Trophoblast cell (in vitro differentiated cells and primary cell): ENCODE measurements at regions not wholly inside any gene's neighbourhood (a gene's known extent, or its start where the extent isn't known, plus 50 kb on each side); places are given as distances from the start of the nearest gene placed in this dataset.
A peak's percentile ranks its signal among the peaks of the same experiment; 100 is the strongest.
"Not testable (repeated sequence)": the region's sequence is repeated elsewhere in the genome, so short reads cannot be mapped to it uniquely, and the experiment has no call there.

ENCODE experiments used
- DNase-seq, 2 donors: peaks; one replicate each; pipeline ENCODE4 v3.0.0-alpha.2; 2016
- H2AFZ ChIP-seq: 2 replicates; pipeline ENCODE4 v1.6.1; 2013; ENCODE audit warnings: low read length, moderate library complexity, mild to moderate bottlenecking; ENCODE audit not compliant: insufficient read depth, poor library complexity
- H2AK5ac ChIP-seq: 2 replicates; pipeline ENCODE4 v1.6.1; 2013; ENCODE audit warnings: mild to moderate bottlenecking, low read length
- H2BK120ac ChIP-seq: 2 replicates; pipeline ENCODE4 v1.6.1; 2013; ENCODE audit warnings: low read length, mild to moderate bottlenecking, moderate library complexity; ENCODE audit not compliant: insufficient read depth, poor library complexity
- H2BK12ac ChIP-seq: 2 replicates; pipeline ENCODE4 v1.6.1; 2013; ENCODE audit warnings: mild to moderate bottlenecking, low read length, moderate library complexity
- H2BK5ac ChIP-seq: 2 replicates; pipeline ENCODE4 v1.6.1; 2013; ENCODE audit warnings: low read length, low read depth, moderate library complexity, mild to moderate bottlenecking; ENCODE audit not compliant: poor library complexity
- H3K14ac ChIP-seq: 2 replicates; pipeline ENCODE4 v1.6.1; 2013; ENCODE audit warnings: mild to moderate bottlenecking, low read length
- H3K18ac ChIP-seq: 2 replicates; pipeline ENCODE4 v1.6.1; 2013; ENCODE audit warnings: mild to moderate bottlenecking, low read length
- H3K23ac ChIP-seq: 2 replicates; pipeline ENCODE4 v1.6.1; 2013; ENCODE audit warnings: low read length
- H3K27ac ChIP-seq: 2 replicates; pipeline ENCODE4 v1.5.1; 2013; ENCODE audit warnings: low read depth, mild to moderate bottlenecking, inconsistent platforms, low read length, moderate library complexity
- H3K27me3 ChIP-seq: 2 replicates; pipeline ENCODE4 v1.6.1; 2013; ENCODE audit warnings: inconsistent platforms, mild to moderate bottlenecking, low read length, moderate library complexity; ENCODE audit not compliant: insufficient read depth
- H3K36me3 ChIP-seq, 2 experiments: 1 replicate in 1 of 2; 2 replicates in 1 of 2; pipeline ENCODE4 v1.6.1; 2013; ENCODE audit warnings: low read length in 2 of 2, mild to moderate bottlenecking in 2 of 2, moderate library complexity in 1 of 2; ENCODE audit not compliant: insufficient read depth in 2 of 2, control insufficient read depth in 1 of 2
- H3K4ac ChIP-seq: 2 replicates; pipeline ENCODE4 v1.6.1; 2013; ENCODE audit warnings: low read depth, mild to moderate bottlenecking, low read length, moderate library complexity
- H3K4me1 ChIP-seq, 2 experiments: 1 replicate in 1 of 2; 2 replicates in 1 of 2; pipeline ENCODE4 v1.6.1; 2013; ENCODE audit warnings: low read length in 2 of 2, mild to moderate bottlenecking in 2 of 2, moderate library complexity in 1 of 2; ENCODE audit not compliant: insufficient read depth in 2 of 2, control insufficient read depth in 1 of 2
- H3K4me2 ChIP-seq: 2 replicates; pipeline ENCODE4 v1.6.1; 2013; ENCODE audit warnings: inconsistent platforms, mild to moderate bottlenecking, low read length, moderate library complexity
- H3K4me3 ChIP-seq: 2 replicates; pipeline ENCODE4 v1.5.1; 2013; ENCODE audit warnings: mild to moderate bottlenecking, low read depth, low read length, inconsistent platforms
- H3K79me1 ChIP-seq: one replicate; pipeline ENCODE4 v1.6.1; 2013; ENCODE audit warnings: low read length
- H3K79me2 ChIP-seq: 2 replicates; pipeline ENCODE4 v1.6.1; 2013; ENCODE audit warnings: low read length, mild to moderate bottlenecking; ENCODE audit not compliant: control insufficient read depth, insufficient read depth, poor library complexity
- H3K9ac ChIP-seq: 2 replicates; pipeline ENCODE4 v1.6.1; 2013; ENCODE audit warnings: mild to moderate bottlenecking, low read length
- H3K9me3 ChIP-seq: 2 replicates; pipeline ENCODE4 v1.6.1; 2013; ENCODE audit warnings: low read depth, mild to moderate bottlenecking, control low read depth, inconsistent platforms, low read length; ENCODE audit not compliant: insufficient read depth
- H4K12ac ChIP-seq: 2 replicates; pipeline ENCODE4 v1.6.1; 2013; ENCODE audit warnings: low read depth, mild to moderate bottlenecking, low read length, moderate library complexity
- H4K8ac ChIP-seq: 2 replicates; pipeline ENCODE4 v1.6.1; 2013; ENCODE audit warnings: low read depth, mild to moderate bottlenecking, low read length, moderate library complexity
- H4K91ac ChIP-seq: one replicate; pipeline ENCODE4 v1.6.1; 2013; ENCODE audit warnings: low read depth, mild to moderate bottlenecking, low read length, moderate library complexity
- WGBS: extraction: QIAGEN DNeasy Blood & Tissue Kit; methylation state at CpG from one replicate; pipeline ENCODE4 v1.1.7; 2013; ENCODE audit warnings: missing lambda C conversion rate; ENCODE audit not compliant: insufficient read length, insufficient coverage; ENCODE audit errors: extremely low coverage; 5-methylcytosine and 5-hydroxymethylcytosine counted together

GRCh38 chr20:41699673-41700072, 81.5 kb upstream of the CHD6 start:
- H3K23ac ChIP-seq, H3K79me2 ChIP-seq, H3K4me3 ChIP-seq, H3K14ac ChIP-seq, H3K4me2 ChIP-seq, DNase-seq, H3K27me3 ChIP-seq, H4K12ac ChIP-seq, H3K36me3 ChIP-seq, H4K8ac ChIP-seq, H3K18ac ChIP-seq, H3K4ac ChIP-seq, H3K27ac ChIP-seq, H4K91ac ChIP-seq, H3K79me1 ChIP-seq, H2BK5ac ChIP-seq, H3K9me3 ChIP-seq, H2BK120ac ChIP-seq, H3K4me1 ChIP-seq, H2AFZ ChIP-seq, H2BK12ac ChIP-seq, H3K9ac ChIP-seq, H2AK5ac ChIP-seq: not testable (repeated sequence)
- no CpG with 5 or more reads among the region's 3 CpGs for WGBS

DNA sequence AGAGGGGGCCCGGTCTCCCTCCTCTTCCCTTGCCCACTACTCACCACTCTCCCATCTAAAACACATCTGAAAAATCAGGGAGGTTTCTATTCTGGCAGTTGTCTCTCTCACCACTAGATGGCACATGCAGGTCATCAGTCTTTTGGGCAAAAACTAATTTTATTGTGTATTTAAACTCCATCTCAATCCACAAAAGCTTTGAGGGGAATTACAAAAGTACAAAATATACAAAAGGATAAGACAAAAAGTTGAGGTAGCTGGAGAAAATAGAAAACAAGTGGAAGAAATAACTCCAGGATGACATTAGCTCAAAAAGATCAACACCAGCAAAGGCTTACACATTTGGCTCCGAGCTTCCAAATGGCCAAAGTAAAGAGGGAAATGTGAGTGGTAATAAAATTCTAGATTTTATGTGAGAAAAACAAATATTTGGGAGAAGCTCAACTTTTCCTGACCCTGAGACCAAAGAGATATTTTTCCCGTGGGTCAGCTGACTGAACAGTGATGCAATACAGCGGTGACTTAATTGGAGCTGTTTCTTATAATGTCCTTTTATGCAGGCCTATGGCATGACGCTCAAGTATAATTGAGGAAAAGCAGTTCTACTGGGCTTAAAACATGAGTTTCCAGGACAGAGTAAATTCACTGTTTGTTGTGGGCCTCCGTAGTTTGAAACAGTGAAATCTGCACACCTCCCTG, 79.8 kb upstream of the CHD6 start:
- H2AK5ac ChIP-seq: no peak overlapping the region
- WGBS: no CpG with 5 or more reads among the region's 6 CpGs
- H3K9me3 ChIP-seq: no peaks in the 10 kb centered on the region
- no peak overlapping the region for H4K8ac ChIP-seq
- no peak overlapping the region for H3K9ac ChIP-seq
- no peak overlapping the region for H4K12ac ChIP-seq
- H2BK12ac ChIP-seq: no peak overlapping the region
- H3K4ac ChIP-seq: no peak overlapping the region
- peaks cover 0 to 2% of the 10 kb centered on the region in 2 experiments for H3K4me1 ChIP-seq
- no peaks in the 10 kb centered on the region for H3K36me3 ChIP-seq
- no peak overlapping the region for H3K4me3 ChIP-seq
- no peak overlapping the region for H2BK5ac ChIP-seq
- no peak overlapping the region for H3K27ac ChIP-seq
- H3K14ac ChIP-seq: no peak overlapping the region
- H3K23ac ChIP-seq: no peak overlapping the region
- H3K4me2 ChIP-seq: no peak overlapping the region
- H3K79me1 ChIP-seq: peaks cover 1% of the 10 kb centered on the region
- H2AFZ ChIP-seq: no peak overlapping the region
- H4K91ac ChIP-seq: no peak overlapping the region
- DNase-seq: peak in 1 of 2 donors; percentile 66
- H2BK120ac ChIP-seq: no peak overlapping the region
- H3K27me3 ChIP-seq: no peaks in the 10 kb centered on the region
- H3K79me2 ChIP-seq: peaks cover under 1% of the 10 kb centered on the region
- no peak overlapping the region for H3K18ac ChIP-seq

- Histone ChIP-seq H2BK5ac (no peak overlapping the region), H2BK120ac (no peak overlapping the region), H3K9me3 (no peaks in the 10 kb centered on the region), H3K79me1 (peaks cover 7% of the 10 kb centered on the region), H2AFZ (no peak overlapping the region), H3K23ac (no peak overlapping the region), H2AK5ac (no peak overlapping the region), H3K4me2 (no peak overlapping the region), H4K8ac (no peak overlapping the region), H3K9ac (no peak overlapping the region), H3K4me1 (peaks cover 3 to 5% of the 10 kb centered on the region in 2 experiments), H2BK12ac (no peak overlapping the region), H3K36me3 (no peaks in the 10 kb centered on the region), H3K18ac (no peak overlapping the region), H3K27ac (no peak overlapping the region), H3K4me3 (no peak overlapping the region), H3K4ac (no peak overlapping the region), H3K79me2 (peaks cover 2% of the 10 kb centered on the region), H3K27me3 (no peaks in the 10 kb centered on the region), H4K12ac (no peak overlapping the region), H3K14ac (no peak overlapping the region), H4K91ac (no peak overlapping the region)
- WGBS: no CpG with 5 or more reads among the region's 3 CpGs
- DNase-seq: peak in 1 of 2 donors; percentile 27
Observed at GRCh38 chr20:41696428-41696827, 78.3 kb upstream of the CHD6 start.

- no peak overlapping the region for H2BK5ac ChIP-seq
- WGBS: no CpG with 5 or more reads among the region's 2 CpGs
- H3K27ac ChIP-seq: no peak overlapping the region
- H3K4ac ChIP-seq: no peak overlapping the region
- DNase-seq: no peak
- H3K23ac ChIP-seq: no peak overlapping the region
- no peak overlapping the region for H3K4me2 ChIP-seq
- no peak overlapping the region for H3K9ac ChIP-seq
- H3K18ac ChIP-seq: no peak overlapping the region
- no peak overlapping the region for H4K91ac ChIP-seq
- no peaks in the 10 kb centered on the region for H3K9me3 ChIP-seq
- H3K79me2 ChIP-seq: peaks cover 2% of the 10 kb centered on the region
- no peak overlapping the region for H4K12ac ChIP-seq
- H3K4me1 ChIP-seq: peaks cover 3 to 5% of the 10 kb centered on the region in 2 experiments
- H2BK120ac ChIP-seq: no peak overlapping the region
- H3K14ac ChIP-seq: no peak overlapping the region
- H2AFZ ChIP-seq: no peak overlapping the region
- no peak overlapping the region for H3K4me3 ChIP-seq
- H4K8ac ChIP-seq: no peak overlapping the region
- H2AK5ac ChIP-seq: no peak overlapping the region
- H3K79me1 ChIP-seq: peaks cover 7% of the 10 kb centered on the region
- H3K27me3 ChIP-seq: no peaks in the 10 kb centered on the region
- no peaks in the 10 kb centered on the region for H3K36me3 ChIP-seq
- no peak overlapping the region for H2BK12ac ChIP-seq
Observed at GRCh38 chr20:41694796-41695195, 76.6 kb upstream of the CHD6 start.
